NK-92 treated with Interleukin-12 subunit alpha and Interleukin-12 subunit beta, amount 100 ng/mL, for 24 hours (cell line): ENCODE measurements at regions not wholly inside any gene's neighbourhood (a gene's known extent, or its start where the extent isn't known, plus 50 kb on each side); places are given as distances from the start of the nearest gene placed in this dataset.

Experiments used
- DNase-seq: peaks from one replicate; lab custom pipeline; 2025; lab: John Stamatoyannopoulos, UW

- DNase-seq: no peak
Measured at GRCh38 chr10:111203615-111204014, 126.8 kb downstream of the ADRA2A start.

DNA sequence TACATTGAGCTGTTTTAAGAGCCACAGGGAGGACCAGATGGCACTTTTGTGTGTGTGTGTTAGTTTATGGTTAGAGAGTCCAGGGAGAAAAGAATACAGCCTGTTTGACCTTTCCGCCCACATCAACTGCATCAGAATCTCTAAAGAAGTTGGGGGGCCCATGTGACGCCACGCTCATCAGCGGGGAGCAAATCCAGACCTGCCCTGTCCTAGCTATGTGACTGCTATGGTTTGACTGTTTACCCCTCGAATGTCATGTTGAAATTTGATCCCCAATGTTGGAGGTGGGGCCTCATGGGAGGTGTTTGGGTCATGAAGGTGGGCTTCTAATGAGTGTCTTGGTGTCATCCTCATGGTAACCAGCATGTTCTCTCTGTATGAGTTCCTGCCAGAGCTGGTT lies 128.0 kb downstream of the ADRA2A start:
- no peak for DNase-seq

DNA sequence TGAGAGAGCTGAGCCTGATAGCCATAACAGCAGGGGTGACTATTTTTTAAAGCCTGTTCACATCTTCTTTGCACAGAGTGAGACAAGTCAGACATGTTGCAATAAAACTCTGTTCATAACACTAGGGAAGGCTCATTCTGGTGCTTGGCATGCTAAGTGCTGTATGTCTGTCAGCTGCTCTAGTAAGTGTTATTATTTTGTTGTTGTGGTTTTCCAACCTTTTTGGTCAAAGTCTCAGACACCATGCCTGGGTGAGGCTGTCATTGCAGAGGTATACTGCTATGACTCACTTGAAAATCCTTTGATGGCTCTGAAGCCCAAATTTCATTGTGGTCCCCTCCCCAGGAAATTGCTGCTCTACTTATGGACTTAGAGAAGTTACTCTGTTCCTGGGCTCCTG lies 129.7 kb downstream of the ADRA2A start:
- no peak for DNase-seq

DNA sequence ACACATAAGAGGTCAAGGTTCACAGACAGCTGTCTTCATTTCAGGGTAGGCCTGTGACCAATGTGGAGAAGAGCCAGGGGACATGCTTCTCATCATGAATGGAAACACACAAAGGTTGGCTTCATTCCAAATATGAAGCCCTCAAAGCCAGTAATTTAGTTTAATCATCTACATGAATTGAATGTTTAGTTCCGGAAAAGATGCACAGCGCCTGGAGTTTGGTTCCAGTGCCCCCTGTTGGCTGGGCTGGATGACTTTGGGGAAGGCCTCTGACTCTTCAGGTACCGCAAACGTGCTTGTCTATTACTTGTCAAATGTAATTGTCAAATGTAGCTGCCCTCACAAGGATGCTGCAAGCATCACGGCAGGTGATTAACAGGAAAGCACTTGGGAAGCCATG lies 130.7 kb downstream of the ADRA2A start:
- no peak for DNase-seq

- no peak for DNase-seq
Measured at GRCh38 chr10:111208951-111209350, 132.1 kb downstream of the ADRA2A start.

DNA sequence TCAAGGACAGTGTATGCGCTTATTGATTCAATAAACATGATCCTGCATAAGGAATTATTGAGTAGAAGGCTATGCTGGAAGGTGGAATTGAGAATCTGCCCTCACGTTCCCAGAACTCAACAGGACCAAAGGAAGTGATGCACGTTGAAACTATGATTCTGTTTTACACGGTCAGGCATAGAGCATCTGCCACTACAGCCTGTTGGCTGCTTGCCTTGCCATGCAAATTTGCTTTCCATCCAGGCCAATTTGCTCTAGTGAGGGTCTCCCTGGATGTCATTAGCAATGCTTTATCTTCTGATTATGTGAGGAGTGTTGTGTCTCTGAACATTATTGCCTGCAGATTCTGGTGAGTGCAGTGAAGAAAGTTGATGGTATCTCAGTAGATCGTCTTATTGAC lies 132.9 kb downstream of the ADRA2A start:
- no peak for DNase-seq

DNA sequence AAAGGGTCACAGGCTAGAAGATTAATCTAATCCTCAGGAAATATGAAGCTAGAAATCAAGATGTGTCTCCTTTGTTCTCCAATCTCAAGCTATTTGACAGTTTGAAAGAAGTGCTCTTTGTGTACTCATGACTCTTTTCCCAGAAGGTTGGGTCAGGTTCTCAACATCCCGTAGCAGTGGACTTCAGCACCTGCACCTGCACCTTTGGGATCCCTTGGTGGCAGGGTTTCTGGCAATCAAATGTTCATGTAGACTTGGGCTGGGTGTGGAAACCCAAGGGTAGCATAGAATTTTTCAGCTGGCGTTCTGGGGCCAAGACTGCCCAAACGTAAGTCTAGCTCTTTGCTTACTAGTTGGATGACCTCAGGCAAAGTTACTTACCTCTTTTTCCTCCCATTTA lies 134.4 kb downstream of the ADRA2A start:
- no peak for DNase-seq

DNA sequence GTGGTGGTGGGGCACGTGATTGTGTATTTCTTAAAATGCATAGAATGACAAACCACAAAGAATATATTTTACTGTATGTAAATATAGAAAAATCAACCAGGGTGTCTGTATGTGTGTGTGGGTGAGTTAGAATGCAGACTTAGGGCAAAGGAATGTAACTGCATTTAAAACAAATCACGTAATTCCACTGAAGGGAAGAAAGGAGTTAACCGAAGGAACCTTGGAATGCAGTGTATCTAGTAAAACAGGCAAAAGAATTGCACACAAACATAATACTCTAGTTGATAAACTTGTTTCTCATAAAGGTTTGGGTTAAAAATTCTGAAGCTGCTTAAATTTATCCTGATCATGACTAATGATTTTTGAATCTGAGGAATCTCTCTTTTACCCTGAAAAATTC lies 134.9 kb downstream of the ADRA2A start:
- DNase-seq: no peak

DNA sequence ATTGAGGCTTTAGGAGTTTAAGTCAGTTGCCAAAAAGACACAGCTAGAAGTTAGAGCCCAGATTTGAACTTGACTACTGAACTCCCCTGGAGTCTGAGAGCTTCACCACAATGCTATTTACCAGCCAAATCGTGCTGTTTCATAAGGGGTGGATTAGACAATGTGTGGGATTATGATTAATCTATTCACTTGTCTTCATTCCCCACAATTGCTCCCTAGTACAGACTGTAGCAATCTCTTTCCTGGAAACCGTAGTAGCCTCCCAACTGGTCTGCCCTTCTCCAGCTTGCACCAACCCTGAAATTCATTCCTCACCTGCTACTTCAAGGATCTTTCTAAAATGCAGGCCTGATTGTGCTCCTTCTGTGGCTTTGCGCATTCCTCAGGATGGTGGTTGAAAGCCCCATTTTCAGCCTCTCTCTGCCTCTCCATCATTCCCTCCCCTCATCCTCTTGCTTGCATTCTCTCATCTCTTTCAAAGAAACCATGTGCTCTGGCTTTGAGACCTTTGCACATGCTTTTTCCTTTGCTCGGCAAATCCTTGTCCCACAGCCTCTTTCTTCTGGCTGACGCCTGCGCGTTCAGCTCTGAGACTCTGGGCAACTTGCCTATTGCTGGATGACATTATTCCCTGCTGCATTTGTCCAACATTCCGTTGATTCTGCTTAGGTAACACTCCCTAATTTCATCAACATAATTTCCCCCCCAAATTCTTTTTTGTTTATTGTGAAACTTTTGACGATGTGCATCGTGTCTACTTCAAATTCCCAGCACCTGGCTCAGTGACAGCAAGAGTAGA lies 145.1 kb downstream of the ADRA2A start:
- DNase-seq: no peak

GRCh38 chr10:111222961-111223360 lies 146.1 kb downstream of the ADRA2A start:
- no peak for DNase-seq

DNA sequence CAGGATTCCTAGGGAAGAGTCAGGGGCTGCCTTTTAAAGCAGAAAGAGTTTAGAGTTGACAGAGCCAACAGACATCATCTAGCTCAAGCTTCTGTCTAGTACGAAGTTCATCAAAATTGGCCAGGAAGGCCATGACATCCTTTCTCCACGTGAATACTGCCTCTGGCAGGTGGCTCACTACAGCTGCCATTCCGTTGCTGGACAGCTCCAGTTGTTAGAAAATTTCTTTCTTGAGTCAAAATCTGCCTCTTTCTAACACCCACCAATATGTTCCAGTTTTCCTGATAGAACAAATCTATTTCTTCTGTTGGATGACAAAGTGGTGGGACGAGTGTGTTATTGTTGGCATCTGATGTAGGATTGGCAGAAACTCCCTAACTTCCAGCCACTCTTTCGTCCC lies 154.9 kb downstream of the ADRA2A start:
- no peak for DNase-seq

DNA sequence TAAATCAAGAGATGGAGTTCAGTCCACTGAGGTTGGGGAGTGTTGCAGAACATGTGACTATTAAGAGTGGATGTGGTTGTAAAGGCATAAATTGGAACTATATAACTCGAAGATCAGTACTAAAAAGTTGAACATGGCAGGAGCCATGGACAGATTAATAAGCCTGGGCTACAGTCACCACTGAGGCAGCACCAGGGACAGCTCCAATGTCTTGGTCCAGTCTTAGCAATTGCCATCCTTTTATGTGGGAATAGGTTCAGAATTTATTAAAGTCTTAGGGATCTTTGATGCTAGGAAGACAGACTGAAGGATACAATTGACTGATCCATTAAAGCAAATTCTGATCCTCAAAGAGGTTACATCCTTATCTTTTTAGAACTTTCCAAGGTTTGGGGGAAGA lies 156.6 kb downstream of the ADRA2A start:
- DNase-seq: no peak

DNA sequence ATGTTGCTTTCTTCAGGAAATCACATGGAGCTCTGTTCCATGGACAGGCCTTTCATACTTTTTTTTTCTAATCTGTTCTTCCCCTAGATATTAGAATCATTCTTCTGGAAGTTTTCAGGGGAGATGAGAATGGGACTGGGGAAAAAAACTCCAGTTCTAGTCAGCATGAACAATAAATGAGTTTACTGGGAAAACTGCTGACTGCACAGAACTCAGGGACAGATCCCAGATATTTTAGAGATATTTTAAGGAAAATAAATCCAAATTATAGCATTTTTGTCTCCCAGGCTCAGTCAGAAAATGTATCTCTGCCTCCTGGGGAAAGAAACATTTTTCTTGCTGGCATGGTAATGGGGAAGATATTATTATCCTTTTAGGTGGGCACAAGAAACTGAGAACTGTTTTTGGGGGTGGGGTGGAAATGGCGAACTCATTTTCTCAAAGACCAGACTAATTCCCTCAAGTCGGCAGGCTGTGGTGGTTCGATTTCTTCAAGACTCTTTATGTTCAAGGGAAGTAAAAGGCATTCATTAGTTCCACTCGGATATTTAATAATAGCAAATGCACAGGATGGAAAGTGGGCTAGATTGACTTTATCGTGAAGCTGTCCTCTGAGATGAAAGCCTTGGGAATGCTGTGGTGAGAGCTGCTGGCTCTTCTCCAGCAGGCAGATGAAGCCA lies 157.5 kb downstream of the ADRA2A start:
- DNase-seq: no peak

GRCh38 chr10:111234914-111235302 lies 158.1 kb downstream of the ADRA2A start:
- no peak for DNase-seq

- no peak for DNase-seq
Measured at GRCh38 chr10:111240348-111240747, 163.5 kb downstream of the ADRA2A start.

GRCh38 chr10:111243126-111243525 lies 166.3 kb downstream of the ADRA2A start:
- no peak for DNase-seq

- no peak for DNase-seq
Measured at GRCh38 chr10:111246136-111246535, 169.3 kb downstream of the ADRA2A start.

GRCh38 chr10:111246814-111247452 lies 170.1 kb downstream of the ADRA2A start:
- DNase-seq: no peak

- DNase-seq: no peak
Measured at GRCh38 chr10:111247781-111248389, 171.1 kb downstream of the ADRA2A start.

- no peak for DNase-seq
Measured at GRCh38 chr10:111249925-111250324, 173.1 kb downstream of the ADRA2A start.

DNA sequence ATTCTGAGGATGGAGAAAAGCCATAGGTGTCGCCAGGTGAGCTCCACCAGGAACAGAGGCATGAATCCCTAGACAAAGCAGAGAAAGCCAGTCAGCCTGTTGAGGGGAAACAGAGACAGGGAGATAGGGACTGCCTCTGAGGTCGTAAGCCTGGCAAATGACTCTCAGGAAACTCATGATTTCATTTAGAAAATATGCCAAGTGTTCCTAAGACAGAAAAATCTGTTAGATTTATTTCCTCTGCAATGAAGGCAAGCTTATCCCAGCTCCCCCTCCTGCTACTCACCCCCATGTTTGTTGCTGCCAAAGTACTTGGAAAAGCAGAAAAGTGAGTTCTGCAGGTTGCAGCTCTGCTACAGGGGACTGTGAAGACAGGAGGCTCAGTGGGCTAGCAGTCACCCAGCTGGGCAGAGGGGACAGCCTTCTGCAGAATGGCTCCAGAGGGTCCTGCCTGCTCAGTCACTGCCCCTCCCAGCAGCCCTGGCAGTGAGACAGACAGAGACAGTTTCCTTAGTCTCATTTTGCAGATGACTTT lies 184.3 kb downstream of the ADRA2A start:
- DNase-seq: no peak

- DNase-seq: no peak
Measured at GRCh38 chr10:111265341-111265740, 188.5 kb downstream of the ADRA2A start.

DNA sequence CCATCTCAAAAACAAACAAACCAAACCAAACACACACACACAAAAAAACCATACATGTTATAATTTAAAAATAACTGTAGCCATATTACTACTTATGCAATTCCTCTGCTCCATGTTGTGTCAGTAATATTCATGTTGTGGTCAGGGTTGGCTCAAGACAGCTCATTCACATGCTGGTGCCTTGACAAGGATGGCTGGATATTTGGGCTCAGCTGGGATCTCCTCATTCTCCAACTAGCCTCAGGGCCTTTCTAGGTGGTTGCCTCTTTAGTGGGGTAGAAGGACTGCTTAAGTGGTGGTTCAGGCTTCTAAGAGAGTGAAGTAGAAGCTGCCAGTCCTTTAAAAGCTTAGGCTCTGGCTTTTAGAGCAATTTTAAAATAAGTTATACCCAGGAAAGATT lies 189.3 kb downstream of the ADRA2A start:
- DNase-seq: no peak
